ENCODE measurements at regions not wholly inside any gene's neighbourhood (a gene's known extent, or its start where the extent isn't known, plus 50 kb on each side); places are given as distances from the start of the nearest gene placed in this dataset.

DNA sequence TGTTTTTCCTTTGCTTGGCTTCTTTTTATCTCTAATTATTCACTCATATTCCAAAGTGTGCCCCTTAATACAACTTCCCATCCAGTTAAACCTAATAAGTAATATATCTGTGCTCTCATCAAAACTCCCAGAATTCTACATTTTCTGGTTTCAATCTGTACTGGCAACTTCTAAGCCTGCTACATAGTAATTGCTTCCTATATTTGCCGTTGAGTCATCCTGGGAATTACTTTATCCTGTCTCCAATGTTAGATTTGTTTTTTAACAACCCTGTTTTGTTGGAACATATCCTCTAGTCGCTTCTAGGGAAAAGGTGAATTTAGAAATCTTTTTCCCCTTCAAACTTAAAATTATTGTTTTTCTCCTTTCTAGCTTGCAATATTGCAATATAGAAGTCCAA, 620.5 kb upstream of the PKN2 start:
- in situ Hi-C loops (cut with HindIII; ENCODE audit: low pct_unique_long_range_greater_than_20kb, low sequenced_read_pairs): no loop called here
- TF ChIP-seq JUND (IDR thresholded peaks at IDR 0.05; ENCODE audit: low read depth): no peak
- DNase-seq (ENCODE audit: low read depth in 1 of 2, low spot score in 1 of 2): no peak

DNA sequence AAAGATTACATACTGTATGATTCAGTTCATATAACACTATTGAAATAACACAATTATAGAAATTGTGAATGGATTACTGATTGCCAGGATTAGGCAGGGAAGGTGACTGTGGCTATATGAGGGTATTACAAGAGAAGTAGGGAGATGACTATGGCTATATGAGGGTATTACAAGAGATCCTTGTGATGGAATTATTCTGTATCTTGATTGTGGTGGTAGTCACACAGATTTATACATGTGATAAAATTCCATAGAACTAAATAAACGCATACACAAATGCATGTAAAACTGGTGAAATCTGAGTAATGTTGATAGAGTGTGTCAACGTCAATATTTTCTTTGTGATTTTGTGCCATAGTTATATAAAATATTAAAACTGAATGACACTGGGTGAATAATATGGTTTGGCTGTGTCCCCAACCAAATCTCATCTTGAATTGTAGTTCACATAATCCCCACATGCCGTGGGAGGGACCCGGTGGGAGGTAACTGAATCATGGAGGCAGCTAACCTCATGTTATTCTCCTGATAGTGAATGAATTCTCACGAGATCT, 615.6 kb upstream of the PKN2 start:
- no peak for DNase-seq (ENCODE audit: low read depth in 1 of 2, low spot score in 1 of 2)

DNA sequence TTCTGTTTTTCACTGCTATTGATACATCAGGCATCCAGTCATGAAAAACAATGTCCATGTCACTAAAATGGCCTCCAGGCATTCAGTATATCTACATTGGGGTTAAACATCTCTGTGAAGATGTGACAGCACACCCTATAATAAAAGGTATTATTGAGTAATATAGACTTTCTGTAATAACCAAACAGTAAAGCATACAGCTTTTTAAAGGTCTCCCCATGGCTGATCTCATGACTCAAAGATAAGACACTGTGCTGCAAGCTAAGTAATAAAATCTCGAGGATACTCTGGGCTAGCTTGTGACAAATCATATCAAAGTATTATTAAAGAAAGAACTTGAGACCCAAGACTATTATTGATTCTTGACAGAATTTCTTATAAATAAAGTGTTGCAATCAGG, 613.1 kb upstream of the PKN2 start:
- no peak for DNase-seq (ENCODE audit: low read depth in 1 of 2, low spot score in 1 of 2)
- in situ Hi-C loops (cut with HindIII; ENCODE audit: low pct_unique_long_range_greater_than_20kb, low sequenced_read_pairs): no loop called here
- TF ChIP-seq JUND (IDR thresholded peaks at IDR 0.05; ENCODE audit: low read depth): no peak

More for the DNA sequence above, 615.6 kb upstream of the PKN2 start:
- in situ Hi-C loops (cut with HindIII; ENCODE audit: low pct_unique_long_range_greater_than_20kb, low sequenced_read_pairs): no loop called here
- TF ChIP-seq JUND (IDR thresholded peaks at IDR 0.05; ENCODE audit: low read depth): no peak

DNA sequence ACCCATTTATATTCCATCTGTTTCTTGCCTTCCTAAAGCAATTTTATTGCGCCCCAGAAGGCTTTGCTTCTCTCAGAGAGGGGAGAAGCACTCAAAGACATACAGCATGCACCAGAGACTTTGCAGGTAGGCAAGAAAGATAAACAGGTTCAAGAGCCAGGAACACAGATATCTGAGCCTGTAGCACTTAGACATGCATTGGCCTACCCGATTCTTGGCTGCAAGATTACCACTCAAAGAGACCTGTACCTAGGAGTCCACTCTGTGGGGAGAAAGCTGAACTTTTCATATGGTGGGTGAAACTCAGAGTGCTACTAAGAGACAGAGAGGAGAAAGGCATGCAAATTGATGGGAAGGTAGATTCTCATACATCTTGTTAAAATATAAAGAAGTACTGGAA, 609.4 kb upstream of the PKN2 start:
- DNase-seq (ENCODE audit: low read depth in 1 of 2, low spot score in 1 of 2): no peak
- TF ChIP-seq JUND (IDR thresholded peaks at IDR 0.05; ENCODE audit: low read depth): no peak
- in situ Hi-C loops (cut with HindIII; ENCODE audit: low pct_unique_long_range_greater_than_20kb, low sequenced_read_pairs): no loop called here

DNA sequence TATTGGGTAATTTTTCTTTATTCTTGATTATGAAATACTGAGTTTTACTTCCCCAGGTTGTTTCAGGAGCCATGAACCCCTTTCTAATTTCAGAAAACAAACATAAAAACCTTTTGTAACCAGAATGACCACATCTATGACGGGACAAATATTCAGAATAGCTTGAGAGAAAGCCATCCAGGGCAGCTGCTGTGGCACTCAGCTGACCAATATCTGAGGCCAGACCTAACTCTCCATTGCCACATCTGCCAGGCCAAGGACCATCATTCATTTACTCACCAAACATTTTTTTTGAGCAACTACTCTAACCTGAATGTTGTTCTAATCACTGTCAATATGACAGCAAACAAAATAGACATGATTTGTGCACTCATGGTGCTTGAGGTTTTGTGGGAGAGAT, 608.3 kb upstream of the PKN2 start:
- in situ Hi-C loops (cut with HindIII; ENCODE audit: low pct_unique_long_range_greater_than_20kb, low sequenced_read_pairs): no loop called here
- no peak for DNase-seq (ENCODE audit: low read depth in 1 of 2, low spot score in 1 of 2)
- TF ChIP-seq JUND (IDR thresholded peaks at IDR 0.05; ENCODE audit: low read depth): no peak

DNA sequence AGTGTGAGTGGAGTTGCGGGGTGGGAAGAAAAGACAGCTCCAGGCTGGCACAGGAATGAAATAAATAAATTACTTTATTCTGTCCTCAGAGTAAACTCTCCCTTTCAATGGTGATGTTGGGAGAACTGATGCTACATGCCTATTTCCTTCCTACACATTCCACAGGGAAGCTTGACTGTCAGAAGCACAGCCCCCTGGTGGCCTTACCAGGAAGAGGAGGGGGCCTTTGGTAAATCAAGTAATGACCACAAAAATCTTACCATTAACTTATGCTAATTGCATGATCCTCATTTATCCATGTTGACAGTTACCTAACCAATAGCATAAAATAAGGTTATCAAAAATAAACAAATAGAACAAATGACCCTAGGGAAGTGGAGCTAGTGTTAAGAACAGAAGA, 605.0 kb upstream of the PKN2 start:
- TF ChIP-seq JUND (IDR thresholded peaks at IDR 0.05; ENCODE audit: low read depth): no peak
- in situ Hi-C loops (cut with HindIII; ENCODE audit: low pct_unique_long_range_greater_than_20kb, low sequenced_read_pairs): no loop called here
- peak in 1 of 2 experiments; percentile 6 for DNase-seq (ENCODE audit: low read depth in 1 of 2, low spot score in 1 of 2)

DNA sequence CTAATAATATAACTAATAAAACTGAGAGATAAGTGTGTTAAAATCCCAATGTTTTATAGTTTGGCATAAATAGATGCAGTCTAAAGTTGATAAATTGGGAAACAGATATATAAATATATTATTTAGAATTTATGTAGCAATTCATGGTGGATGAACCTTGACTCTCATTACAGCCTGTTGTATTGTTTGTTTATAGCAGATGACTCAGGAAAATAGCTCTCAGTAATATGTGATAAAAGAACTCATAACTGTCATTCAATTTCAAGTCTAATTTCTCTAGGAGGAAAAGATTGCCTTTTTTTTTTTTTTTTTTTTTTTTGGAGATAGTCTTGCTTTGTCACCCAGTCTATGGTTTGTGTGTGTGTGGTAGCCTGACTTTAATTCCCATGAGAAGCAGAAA, 603.2 kb upstream of the PKN2 start:
- TF ChIP-seq JUND (IDR thresholded peaks at IDR 0.05; ENCODE audit: low read depth): no peak
- in situ Hi-C loops (cut with HindIII; ENCODE audit: low pct_unique_long_range_greater_than_20kb, low sequenced_read_pairs): no loop called here
- DNase-seq (ENCODE audit: low read depth in 1 of 2, low spot score in 1 of 2): no peak

DNA sequence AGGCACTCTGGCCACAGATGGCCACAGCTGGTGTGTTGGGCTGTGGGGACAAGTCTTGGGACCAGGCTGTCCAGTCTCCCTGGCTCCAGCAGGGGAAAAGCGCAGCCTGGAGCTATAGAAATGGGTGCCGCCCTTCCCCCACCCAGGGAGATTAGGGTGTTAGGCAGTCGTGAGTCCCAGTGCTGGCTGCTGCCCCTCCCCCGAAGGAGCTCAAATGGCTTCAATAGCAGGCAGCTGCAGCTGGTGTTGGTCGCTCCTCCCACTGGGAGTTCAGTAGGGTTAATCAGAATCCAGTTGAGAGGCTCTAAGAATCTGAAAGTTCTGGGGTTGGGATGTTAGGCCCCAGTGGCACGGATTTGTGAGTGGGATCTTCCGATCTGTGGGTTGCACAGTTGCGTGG, 595.6 kb upstream of the PKN2 start:
- no peak for DNase-seq (ENCODE audit: low read depth in 1 of 2, low spot score in 1 of 2)
- no peak for TF ChIP-seq JUND (IDR thresholded peaks at IDR 0.05; ENCODE audit: low read depth)

DNA sequence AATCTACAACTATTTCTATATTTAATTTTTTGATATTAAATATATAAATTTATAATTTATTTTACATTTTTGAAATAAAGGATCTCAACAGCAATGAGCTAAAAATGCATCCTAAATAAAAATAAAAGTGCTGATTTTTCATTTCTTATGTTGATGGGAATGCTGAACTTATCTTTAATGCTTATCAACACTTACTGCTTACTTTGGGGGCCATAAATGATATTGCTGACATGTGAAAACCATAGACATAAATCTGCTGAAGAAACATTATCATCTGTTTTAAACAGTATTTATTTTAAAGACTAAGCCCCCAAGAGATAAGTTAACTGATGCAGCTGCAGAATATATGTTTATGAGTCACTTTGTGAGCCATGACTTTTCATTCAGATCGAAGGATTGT, 594.1 kb upstream of the PKN2 start:
- DNase-seq (ENCODE audit: low read depth in 1 of 2, low spot score in 1 of 2): no peak
- TF ChIP-seq JUND (IDR thresholded peaks at IDR 0.05; ENCODE audit: low read depth): no peak
- in situ Hi-C loops (cut with HindIII; ENCODE audit: low pct_unique_long_range_greater_than_20kb, low sequenced_read_pairs): no loop called here

More for the DNA sequence above, 595.6 kb upstream of the PKN2 start:
- in situ Hi-C loops (cut with HindIII; ENCODE audit: low pct_unique_long_range_greater_than_20kb, low sequenced_read_pairs): no loop called here

DNA sequence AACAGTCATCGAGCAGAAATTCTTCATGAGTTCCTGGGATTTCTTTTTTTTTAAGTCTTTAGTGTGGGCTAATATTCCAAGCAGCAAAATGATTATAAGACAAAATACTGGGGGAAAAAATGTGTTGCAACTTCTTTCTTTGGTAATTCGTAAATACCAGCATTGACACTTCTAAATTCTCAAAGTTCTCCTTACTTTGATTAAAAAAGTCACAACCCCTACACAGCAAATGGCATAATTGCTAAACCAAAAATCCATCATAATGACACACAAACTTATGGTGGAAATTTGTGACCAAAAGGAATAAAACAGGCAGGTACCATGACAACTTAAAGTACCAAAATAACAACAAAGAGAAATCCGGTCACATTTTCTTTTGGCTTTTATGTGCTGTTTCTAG, 585.2 kb upstream of the PKN2 start:
- DNase-seq (ENCODE audit: low read depth in 1 of 2, low spot score in 1 of 2): no peak
- TF ChIP-seq JUND (IDR thresholded peaks at IDR 0.05; ENCODE audit: low read depth): no peak
- in situ Hi-C loops (cut with HindIII; ENCODE audit: low pct_unique_long_range_greater_than_20kb, low sequenced_read_pairs): no loop called here

DNA sequence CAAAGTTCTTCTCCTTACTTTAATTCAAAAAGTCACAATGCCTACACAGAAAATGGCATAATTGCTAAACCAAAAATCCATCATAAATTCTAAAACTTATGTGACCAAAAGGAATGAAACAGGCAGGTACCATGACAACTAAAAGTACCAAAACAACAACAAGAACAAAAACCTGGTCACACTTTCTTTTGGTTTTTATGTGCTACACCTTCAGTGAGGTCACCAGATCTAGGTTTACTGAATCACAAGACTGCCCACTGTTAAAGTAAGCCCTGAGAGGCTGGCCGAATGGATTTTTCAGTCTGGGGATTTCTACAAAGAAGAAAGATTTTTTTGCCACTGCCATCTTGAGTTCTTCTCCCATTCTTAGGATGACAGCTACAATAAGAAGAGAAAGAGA, 583.0 kb upstream of the PKN2 start:
- in situ Hi-C loops (cut with HindIII; ENCODE audit: low pct_unique_long_range_greater_than_20kb, low sequenced_read_pairs): no loop called here
- DNase-seq (ENCODE audit: low read depth in 1 of 2, low spot score in 1 of 2): no peak
- no peak for TF ChIP-seq JUND (IDR thresholded peaks at IDR 0.05; ENCODE audit: low read depth)

DNA sequence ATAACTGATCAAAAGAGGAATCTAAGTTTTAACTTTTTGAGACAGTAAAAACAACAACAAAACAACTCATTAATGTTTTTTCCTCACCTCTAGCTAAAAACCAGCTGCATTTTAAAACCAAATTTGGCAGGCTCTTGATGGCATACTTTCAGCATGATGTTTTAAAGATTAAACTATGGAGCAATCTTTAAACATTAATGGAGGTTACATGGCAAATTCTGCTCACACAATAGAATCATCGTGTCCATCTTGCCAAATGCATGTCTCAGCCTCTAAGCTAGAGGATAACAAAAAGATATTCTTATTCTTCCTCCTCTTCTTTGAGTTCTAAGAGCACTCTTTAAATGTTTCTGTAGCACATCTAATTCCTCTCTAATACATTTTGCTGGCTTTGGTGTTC, 579.8 kb upstream of the PKN2 start:
- no peak for TF ChIP-seq JUND (IDR thresholded peaks at IDR 0.05; ENCODE audit: low read depth)
- in situ Hi-C loops (cut with HindIII; ENCODE audit: low pct_unique_long_range_greater_than_20kb, low sequenced_read_pairs): no loop called here
- DNase-seq (ENCODE audit: low read depth in 1 of 2, low spot score in 1 of 2): no peak

DNA sequence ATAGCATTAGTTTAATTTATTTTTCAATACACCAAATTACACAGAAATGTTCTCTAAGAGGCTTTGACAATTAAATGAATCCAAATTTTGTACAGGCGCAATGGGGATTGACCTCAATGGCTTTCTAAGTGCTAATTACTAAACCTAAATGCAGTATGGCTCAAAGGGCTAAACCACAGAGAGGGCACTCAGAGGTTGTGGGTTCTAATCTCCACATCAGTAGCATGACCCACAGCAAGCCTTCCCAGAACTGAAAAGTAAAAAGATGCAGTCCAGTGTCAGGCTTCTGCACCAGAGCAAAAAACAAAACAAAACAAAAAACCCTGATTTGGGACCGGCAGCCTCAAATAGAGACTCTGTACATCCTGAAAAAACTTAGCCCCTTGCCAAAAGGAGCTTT, 579.2 kb upstream of the PKN2 start:
- in situ Hi-C loops (cut with HindIII; ENCODE audit: low pct_unique_long_range_greater_than_20kb, low sequenced_read_pairs): no loop called here
- no peak for TF ChIP-seq JUND (IDR thresholded peaks at IDR 0.05; ENCODE audit: low read depth)
- no peak for DNase-seq (ENCODE audit: low read depth in 1 of 2, low spot score in 1 of 2)

DNA sequence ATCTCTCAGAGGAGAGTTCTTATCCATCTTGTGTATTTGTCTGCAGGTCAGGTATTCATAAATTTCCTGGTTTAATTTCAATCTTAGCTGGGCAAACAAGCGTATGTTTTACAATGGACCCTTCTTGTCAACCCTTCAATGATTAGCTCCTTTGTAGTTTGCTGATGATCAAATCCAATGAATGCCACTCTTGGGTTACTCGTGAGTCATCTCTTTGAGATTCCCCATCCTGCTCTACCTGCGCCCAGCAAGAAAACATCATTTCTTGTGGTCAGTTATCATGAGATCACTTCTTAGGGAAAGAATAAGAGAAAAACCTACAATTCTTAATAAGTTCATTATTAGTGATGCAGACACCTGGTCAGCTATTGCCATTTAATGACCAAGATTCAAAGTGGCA, 572.3 kb upstream of the PKN2 start:
- no peak for DNase-seq (ENCODE audit: low read depth in 1 of 2, low spot score in 1 of 2)
- in situ Hi-C loops (cut with HindIII; ENCODE audit: low pct_unique_long_range_greater_than_20kb, low sequenced_read_pairs): no loop called here
- no peak for TF ChIP-seq JUND (IDR thresholded peaks at IDR 0.05; ENCODE audit: low read depth)

Measured in T47D (cell line).